ENCODE measurements at regions not wholly inside any gene's neighbourhood (a gene's known extent, or its start where the extent isn't known, plus 50 kb on each side); places are given as distances from the start of the nearest gene placed in this dataset.

DNA sequence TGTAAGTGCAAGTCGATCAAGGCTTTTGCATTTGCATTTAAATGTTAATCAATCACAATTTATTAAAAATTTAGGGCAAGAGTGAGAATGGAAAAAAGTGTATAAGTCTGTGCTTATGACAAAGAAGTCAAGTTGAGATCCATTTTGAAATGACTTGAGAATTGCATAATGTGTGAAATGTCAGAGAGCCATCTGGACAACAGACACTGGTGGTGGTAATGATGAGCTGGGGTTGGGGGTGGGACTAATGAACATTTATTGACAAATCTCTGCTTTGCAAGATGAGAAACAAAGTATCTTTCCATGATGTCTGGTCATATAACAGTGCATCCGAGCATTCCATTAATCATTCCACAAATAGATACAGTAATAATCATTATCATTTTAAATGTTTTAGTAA is 89.4 kb upstream of the ZBTB20 start:
- no peaks in the 10 kb centered on the region for H3K27me3 ChIP-seq
- H3K27ac ChIP-seq: no peak overlapping the region
- H3K9me3 ChIP-seq: no peaks in the 10 kb centered on the region
- no peak overlapping the region for H3K4me3 ChIP-seq
- H3K4me1 ChIP-seq: no peaks in the 10 kb centered on the region
- no peak for DNase-seq
- WGBS, 2 donors: 65 to 71% methylated on average over 2 of the region's 2 CpGs
- no peaks in the 10 kb centered on the region for H3K36me3 ChIP-seq (ENCODE audit: low read depth, missing control alignments)
- intact Hi-C loops (cut with DNase I; ENCODE audit: low total_unique reads): no loop called here
- TF ChIP-seq CTCF (IDR thresholded peaks at IDR 0.05): no peak
- no peak for TF ChIP-seq POLR2A (IDR thresholded peaks at IDR 0.05)

- TF ChIP-seq CTCF (IDR thresholded peaks at IDR 0.05): no peak
- no peak for TF ChIP-seq POLR2A (IDR thresholded peaks at IDR 0.05)
- Histone ChIP-seq H3K4me3 (no peak overlapping the region), H3K27ac (no peak overlapping the region), H3K36me3 (ENCODE audit: low read depth, missing control alignments) (no peaks in the 10 kb centered on the region), H3K9me3 (no peaks in the 10 kb centered on the region), H3K27me3 (no peaks in the 10 kb centered on the region), H3K4me1 (no peaks in the 10 kb centered on the region)
- WGBS, 2 donors: 54 to 76% methylated on average over 6 of the region's 6 CpGs
- peak; percentile 15 for DNase-seq
- intact Hi-C loops (cut with DNase I; ENCODE audit: low total_unique reads): no loop called here
Observed at GRCh38 chr3:115239717-115240116, 92.6 kb upstream of the ZBTB20 start.

GRCh38 chr3:115244350-115244749 is 97.3 kb upstream of the ZBTB20 start:
- H3K9me3 ChIP-seq: no peaks in the 10 kb centered on the region
- H3K27ac ChIP-seq: no peak overlapping the region
- no peaks in the 10 kb centered on the region for H3K36me3 ChIP-seq (ENCODE audit: low read depth, missing control alignments)
- 87 to 94% methylated on average over 3 of the region's 3 CpGs for WGBS, 2 donors
- no peaks in the 10 kb centered on the region for H3K27me3 ChIP-seq
- DNase-seq: no peak
- H3K4me3 ChIP-seq: no peak overlapping the region
- H3K4me1 ChIP-seq: no peaks in the 10 kb centered on the region
- intact Hi-C loops (cut with DNase I; ENCODE audit: low total_unique reads): no loop called here
- TF ChIP-seq CTCF (IDR thresholded peaks at IDR 0.05) (no peak), POLR2A (IDR thresholded peaks at IDR 0.05) (no peak)

GRCh38 chr3:115245438-115245837 is 98.3 kb upstream of the ZBTB20 start:
- DNase-seq: no peak
- TF ChIP-seq POLR2A (IDR thresholded peaks at IDR 0.05): no peak
- no peak for TF ChIP-seq CTCF (IDR thresholded peaks at IDR 0.05)
- no peaks in the 10 kb centered on the region for H3K36me3 ChIP-seq (ENCODE audit: low read depth, missing control alignments)
- H3K4me1 ChIP-seq: no peaks in the 10 kb centered on the region
- H3K9me3 ChIP-seq: no peaks in the 10 kb centered on the region
- 88 to 89% methylated on average over 2 of the region's 2 CpGs for WGBS, 2 donors
- no peak overlapping the region for H3K4me3 ChIP-seq
- H3K27ac ChIP-seq: no peak overlapping the region
- no peaks in the 10 kb centered on the region for H3K27me3 ChIP-seq
- intact Hi-C loops (cut with DNase I; ENCODE audit: low total_unique reads): no loop called here

GRCh38 chr3:115245899-115246298 is 98.8 kb upstream of the ZBTB20 start:
- WGBS, 2 donors: 96 to 97% methylated on average over 3 of the region's 3 CpGs
- H3K9me3 ChIP-seq: no peaks in the 10 kb centered on the region
- H3K36me3 ChIP-seq (ENCODE audit: low read depth, missing control alignments): no peaks in the 10 kb centered on the region
- no peak overlapping the region for H3K27ac ChIP-seq
- no peak for TF ChIP-seq CTCF (IDR thresholded peaks at IDR 0.05)
- no peak for TF ChIP-seq POLR2A (IDR thresholded peaks at IDR 0.05)
- no peak for DNase-seq
- intact Hi-C loops (cut with DNase I; ENCODE audit: low total_unique reads): no loop called here
- H3K27me3 ChIP-seq: no peaks in the 10 kb centered on the region
- H3K4me3 ChIP-seq: no peak overlapping the region
- H3K4me1 ChIP-seq: no peaks in the 10 kb centered on the region
